ENCODE measurements at regions not wholly inside any gene's neighbourhood (a gene's known extent, or its start where the extent isn't known, plus 50 kb on each side); places are given as distances from the start of the nearest gene placed in this dataset.

GRCh38 chr2:22261165-22261564, 1123.8 kb upstream of the KLHL29 start:
- H3K27ac ChIP-seq, result no peak overlapping the region
- TF ChIP-seq ZFX (IDR thresholded peaks at IDR 0.05), result no peak
- no peak for TF ChIP-seq CTCF (conservative IDR thresholded peaks at IDR 0.05)

GRCh38 chr2:22270341-22270740, 1114.6 kb upstream of the KLHL29 start:
- no peak overlapping the region for H3K27ac ChIP-seq
- no peak for TF ChIP-seq ZFX (IDR thresholded peaks at IDR 0.05)
- TF ChIP-seq CTCF (conservative IDR thresholded peaks at IDR 0.05), result no peak

GRCh38 chr2:22273853-22274252, 1111.1 kb upstream of the KLHL29 start:
- TF ChIP-seq ZFX (IDR thresholded peaks at IDR 0.05) (no peak), CTCF (conservative IDR thresholded peaks at IDR 0.05) (no peak)
- H3K27ac ChIP-seq, result no peak overlapping the region

GRCh38 chr2:22274661-22275060, 1110.3 kb upstream of the KLHL29 start:
- TF ChIP-seq ZFX (IDR thresholded peaks at IDR 0.05) (no peak), CTCF (conservative IDR thresholded peaks at IDR 0.05) (no peak)
- H3K27ac ChIP-seq, result no peak overlapping the region

GRCh38 chr2:22276696-22277095, 1108.3 kb upstream of the KLHL29 start:
- TF ChIP-seq ZFX (IDR thresholded peaks at IDR 0.05) (no peak), CTCF (conservative IDR thresholded peaks at IDR 0.05) (no peak)
- no peak overlapping the region for H3K27ac ChIP-seq

- TF ChIP-seq ZFX (IDR thresholded peaks at IDR 0.05), result no peak
- TF ChIP-seq CTCF (conservative IDR thresholded peaks at IDR 0.05), result no peak
- H3K27ac ChIP-seq, result no peak overlapping the region
Measured at GRCh38 chr2:22279541-22279940, 1105.4 kb upstream of the KLHL29 start.

- no peak overlapping the region for H3K27ac ChIP-seq
- TF ChIP-seq CTCF (conservative IDR thresholded peaks at IDR 0.05) (no peak), ZFX (IDR thresholded peaks at IDR 0.05) (no peak)
Measured at GRCh38 chr2:22281033-22281432, 1103.9 kb upstream of the KLHL29 start.

Data from C4-2B (cell line).